ENCODE measurements at regions not wholly inside any gene's neighbourhood (a gene's known extent, or its start where the extent isn't known, plus 50 kb on each side); places are given as distances from the start of the nearest gene placed in this dataset.

- TF ChIP-seq CTCF (IDR thresholded peaks at IDR 0.05; ENCODE audit: insufficient read depth, low read length, poor library complexity, severe bottlenecking) (no peak), EZH2phosphoT487 (conservative IDR thresholded peaks at IDR 0.05; ENCODE audit: low read length) (no peak)
These were observed 916.1 kb upstream of the POT1 start for GRCh38 chr7:125845686-125846085.
